CD4-positive, CD25-positive, alpha-beta regulatory T cell (primary cell): ENCODE measurements at regions not wholly inside any gene's neighbourhood (a gene's known extent, or its start where the extent isn't known, plus 50 kb on each side); places are given as distances from the start of the nearest gene placed in this dataset.
"Not testable (repeated sequence)": the region's sequence is repeated elsewhere in the genome, so short reads cannot be mapped to it uniquely, and the experiment has no call there.

Experiments
- ATAC-seq, 2 donors: fragments of 150-1000 bp; cut with Tn5 transposase; one replicate each; pipeline ENCODE4 v1.10.0; 2021; ENCODE audit warnings: low read depth in 2 of 2, moderate number of reproducible peaks in 2 of 2, moderate library complexity in 1 of 2
- DNase-seq, 3 donors: peaks; one replicate each; pipeline versions ENCODE4 v3.0.0 to v3.0.0-alpha.2; 2012 to 2022; ENCODE audit warnings: mixed read lengths in 1 of 3
- H3K27ac ChIP-seq: one replicate; pipeline ENCODE4 v1.7.0; 2013; ENCODE audit warnings: mild to moderate bottlenecking, low read length; ENCODE audit not compliant: insufficient read depth, poor library complexity, severe bottlenecking
- H3K27me3 ChIP-seq: one replicate; pipeline ENCODE4 v1.7.0; 2013; ENCODE audit warnings: low read length; ENCODE audit not compliant: control insufficient read depth, insufficient read depth
- H3K36me3 ChIP-seq: one replicate; pipeline ENCODE4 v1.7.0; 2013; ENCODE audit warnings: mild to moderate bottlenecking, low read length, moderate library complexity; ENCODE audit not compliant: control insufficient read depth, insufficient read depth
- H3K4me1 ChIP-seq: 2 replicates; pipeline ENCODE4 v1.7.0; 2013; ENCODE audit warnings: mild to moderate bottlenecking, low read length; ENCODE audit not compliant: insufficient read depth, control insufficient read depth, poor library complexity, severe bottlenecking
- H3K4me3 ChIP-seq: one replicate; pipeline ENCODE4 v1.7.0; 2013; ENCODE audit warnings: low read depth, mild to moderate bottlenecking, low read length, moderate library complexity
- H3K9me3 ChIP-seq, 2 experiments: 1 replicate in 1 of 2; 2 replicates in 1 of 2; pipeline ENCODE4 v1.7.0; 2013; ENCODE audit warnings: low read length in 2 of 2, mild to moderate bottlenecking in 1 of 2, moderate library complexity in 1 of 2; ENCODE audit not compliant: control insufficient read depth in 2 of 2
- H3K27ac Mint-ChIP-seq, 3 donors: one replicate each; pipeline ENCODE4 v1.8.0; 2020 to 2022; ENCODE audit warnings: mild to moderate bottlenecking in 3 of 3, mixed read lengths in 3 of 3, moderate library complexity in 2 of 3
- H3K27me3 Mint-ChIP-seq: one replicate; pipeline ENCODE4 v1.8.0; 2022; ENCODE audit warnings: mild to moderate bottlenecking, mixed read lengths
- H3K36me3 Mint-ChIP-seq: one replicate; pipeline ENCODE4 v1.8.0; 2020; ENCODE audit warnings: mixed read lengths
- H3K4me1 Mint-ChIP-seq, 4 donors: one replicate each; pipeline ENCODE4 v1.8.0; 2020 to 2022; ENCODE audit warnings: mixed read lengths in 4 of 4, mild to moderate bottlenecking in 1 of 4
- H3K4me3 Mint-ChIP-seq, 4 donors: one replicate each; pipeline ENCODE4 v1.8.0; 2020 to 2022; ENCODE audit warnings: mild to moderate bottlenecking in 4 of 4, mixed read lengths in 4 of 4, moderate library complexity in 3 of 4
- H3K9me3 Mint-ChIP-seq, 7 donors: one replicate each; pipeline ENCODE4 v1.8.0; 2020 to 2022; ENCODE audit warnings: mixed read lengths in 7 of 7, mild to moderate bottlenecking in 3 of 7, moderate library complexity in 2 of 7

- Mint-ChIP-seq H3K4me3 (no peak overlapping the region), H3K36me3 (no peaks in the 10 kb centered on the region), H3K9me3 (peaks cover 0 to 2% (median 0%) of the 10 kb centered on the region in 7 donors), H3K27me3 (peaks cover 19% of the 10 kb centered on the region), H3K27ac (no peak overlapping the region), H3K4me1 (no peaks in the 10 kb centered on the region)
- no peaks in the 10 kb centered on the region for H3K9me3 ChIP-seq
- H3K27me3 ChIP-seq: no peaks in the 10 kb centered on the region
- no peak for ATAC-seq
- no peaks in the 10 kb centered on the region for H3K36me3 ChIP-seq
- DNase-seq: no peak
- H3K4me1 ChIP-seq: no peaks in the 10 kb centered on the region
- H3K27ac ChIP-seq: no peak overlapping the region
- H3K4me3 ChIP-seq: no peak overlapping the region
Observed at GRCh38 chr5:143923634-143924266, 111.8 kb downstream of the HMHB1 start.

GRCh38 chr5:143924311-143924978 lies 112.5 kb downstream of the HMHB1 start:
- ATAC-seq (no peak), DNase-seq (no peak)
- H3K9me3 ChIP-seq: no peaks in the 10 kb centered on the region
- H3K4me3 ChIP-seq: no peak overlapping the region
- no peaks in the 10 kb centered on the region for H3K4me1 Mint-ChIP-seq
- no peak overlapping the region for H3K4me3 Mint-ChIP-seq
- peaks cover 21% of the 10 kb centered on the region for H3K27me3 Mint-ChIP-seq
- H3K4me1 ChIP-seq: no peaks in the 10 kb centered on the region
- no peak overlapping the region for H3K27ac ChIP-seq
- no peaks in the 10 kb centered on the region for H3K36me3 ChIP-seq
- peaks cover 0 to 2% (median 0%) of the 10 kb centered on the region in 7 donors for H3K9me3 Mint-ChIP-seq
- no peaks in the 10 kb centered on the region for H3K27me3 ChIP-seq
- no peaks in the 10 kb centered on the region for H3K36me3 Mint-ChIP-seq
- no peak overlapping the region for H3K27ac Mint-ChIP-seq

GRCh38 chr5:143924979-143925325 lies 113.0 kb downstream of the HMHB1 start:
- H3K9me3 Mint-ChIP-seq, H3K4me3 Mint-ChIP-seq, H3K4me3 ChIP-seq, H3K4me1 ChIP-seq, DNase-seq, H3K27me3 ChIP-seq, H3K9me3 ChIP-seq, H3K27ac ChIP-seq, ATAC-seq, H3K27ac Mint-ChIP-seq, H3K36me3 ChIP-seq, H3K4me1 Mint-ChIP-seq, H3K36me3 Mint-ChIP-seq: not testable (repeated sequence)
- peaks cover 17% of the 10 kb centered on the region for H3K27me3 Mint-ChIP-seq

GRCh38 chr5:143929486-143929885 lies 117.5 kb downstream of the HMHB1 start:
- Mint-ChIP-seq H3K4me1 (no peaks in the 10 kb centered on the region), H3K36me3 (no peaks in the 10 kb centered on the region), H3K27ac (no peak overlapping the region), H3K9me3 (peaks cover 0 to 11% (median 8%) of the 10 kb centered on the region in 7 donors), H3K4me3 (no peak overlapping the region), H3K27me3 (peaks cover 23% of the 10 kb centered on the region)
- H3K4me3 ChIP-seq: no peak overlapping the region
- no peak overlapping the region for H3K27ac ChIP-seq
- no peaks in the 10 kb centered on the region for H3K9me3 ChIP-seq
- DNase-seq (no peak), ATAC-seq (no peak)
- H3K4me1 ChIP-seq: no peaks in the 10 kb centered on the region
- no peaks in the 10 kb centered on the region for H3K36me3 ChIP-seq
- no peaks in the 10 kb centered on the region for H3K27me3 ChIP-seq

- Histone ChIP-seq H3K9me3 (no peaks in the 10 kb centered on the region), H3K36me3 (no peaks in the 10 kb centered on the region), H3K27ac (no peak overlapping the region), H3K27me3 (no peaks in the 10 kb centered on the region), H3K4me3 (no peak overlapping the region), H3K4me1 (no peaks in the 10 kb centered on the region)
- Mint-ChIP-seq H3K4me3 (no peak overlapping the region), H3K36me3 (no peaks in the 10 kb centered on the region), H3K9me3 (peaks cover 0 to 16% (median 9%) of the 10 kb centered on the region in 7 donors), H3K27me3 (peaks cover 27% of the 10 kb centered on the region), H3K4me1 (no peaks in the 10 kb centered on the region), H3K27ac (no peak overlapping the region)
- DNase-seq (no peak), ATAC-seq (no peak)
Observed at GRCh38 chr5:143930561-143930960, 118.6 kb downstream of the HMHB1 start.

- no peak overlapping the region for H3K4me3 Mint-ChIP-seq
- no peaks in the 10 kb centered on the region for H3K4me1 ChIP-seq
- no peak overlapping the region for H3K4me3 ChIP-seq
- H3K4me1 Mint-ChIP-seq: no peaks in the 10 kb centered on the region
- peaks cover 0 to 22% (median 9%) of the 10 kb centered on the region in 7 donors for H3K9me3 Mint-ChIP-seq
- H3K36me3 Mint-ChIP-seq: no peaks in the 10 kb centered on the region
- ATAC-seq (no peak), DNase-seq (no peak)
- H3K36me3 ChIP-seq: no peaks in the 10 kb centered on the region
- no peaks in the 10 kb centered on the region for H3K27me3 ChIP-seq
- no peak overlapping the region for H3K27ac ChIP-seq
- peaks cover 27% of the 10 kb centered on the region for H3K27me3 Mint-ChIP-seq
- no peaks in the 10 kb centered on the region for H3K9me3 ChIP-seq
- H3K27ac Mint-ChIP-seq: no peak overlapping the region
Observed at GRCh38 chr5:143931476-143931875, 119.5 kb downstream of the HMHB1 start.

GRCh38 chr5:143931986-143932385 lies 120.0 kb downstream of the HMHB1 start:
- Mint-ChIP-seq H3K9me3 (peaks cover 0 to 22% (median 9%) of the 10 kb centered on the region in 7 donors), H3K36me3 (no peaks in the 10 kb centered on the region), H3K4me1 (no peaks in the 10 kb centered on the region), H3K27me3 (peaks cover 27% of the 10 kb centered on the region), H3K4me3 (no peak overlapping the region), H3K27ac (no peak overlapping the region)
- DNase-seq (no peak), ATAC-seq (no peak)
- Histone ChIP-seq H3K4me1 (no peaks in the 10 kb centered on the region), H3K9me3 (no peaks in the 10 kb centered on the region), H3K27ac (no peak overlapping the region), H3K27me3 (peaks cover 1% of the 10 kb centered on the region), H3K36me3 (no peaks in the 10 kb centered on the region), H3K4me3 (no peak overlapping the region)

GRCh38 chr5:143932584-143932983 lies 120.6 kb downstream of the HMHB1 start:
- Mint-ChIP-seq H3K4me1 (no peaks in the 10 kb centered on the region), H3K27ac (no peak overlapping the region), H3K27me3 (peaks cover 27% of the 10 kb centered on the region), H3K4me3 (no peak overlapping the region), H3K36me3 (no peaks in the 10 kb centered on the region), H3K9me3 (peaks cover 0 to 22% (median 9%) of the 10 kb centered on the region in 7 donors)
- Histone ChIP-seq H3K27ac (no peak overlapping the region), H3K4me1 (no peaks in the 10 kb centered on the region), H3K4me3 (no peak overlapping the region), H3K9me3 (no peaks in the 10 kb centered on the region), H3K36me3 (no peaks in the 10 kb centered on the region), H3K27me3 (peaks cover 1% of the 10 kb centered on the region)
- ATAC-seq (no peak), DNase-seq (no peak)
